ENCODE measurements at regions not wholly inside any gene's neighbourhood (a gene's known extent, or its start where the extent isn't known, plus 50 kb on each side); places are given as distances from the start of the nearest gene placed in this dataset.

DNA sequence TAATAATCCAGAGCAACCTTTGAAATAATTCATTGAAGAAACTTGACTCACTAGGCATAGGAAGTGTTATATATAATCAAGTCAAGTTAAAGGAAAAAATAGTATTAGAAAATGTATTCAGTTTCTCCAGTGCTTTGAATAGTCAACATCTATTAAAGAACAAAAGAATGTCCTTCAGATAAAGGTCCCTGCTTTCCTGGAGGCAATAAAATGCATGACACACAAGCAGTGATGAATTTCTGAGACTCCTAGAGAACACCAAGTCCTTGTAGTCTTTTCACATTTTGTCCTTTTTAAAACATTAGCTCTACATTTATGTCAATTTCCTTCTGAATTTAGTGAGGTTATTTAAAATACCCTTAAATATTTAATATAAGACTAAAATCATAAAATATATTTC lies 695.5 kb downstream of the EPHA3 start:
- TF ChIP-seq, protein P1, sequence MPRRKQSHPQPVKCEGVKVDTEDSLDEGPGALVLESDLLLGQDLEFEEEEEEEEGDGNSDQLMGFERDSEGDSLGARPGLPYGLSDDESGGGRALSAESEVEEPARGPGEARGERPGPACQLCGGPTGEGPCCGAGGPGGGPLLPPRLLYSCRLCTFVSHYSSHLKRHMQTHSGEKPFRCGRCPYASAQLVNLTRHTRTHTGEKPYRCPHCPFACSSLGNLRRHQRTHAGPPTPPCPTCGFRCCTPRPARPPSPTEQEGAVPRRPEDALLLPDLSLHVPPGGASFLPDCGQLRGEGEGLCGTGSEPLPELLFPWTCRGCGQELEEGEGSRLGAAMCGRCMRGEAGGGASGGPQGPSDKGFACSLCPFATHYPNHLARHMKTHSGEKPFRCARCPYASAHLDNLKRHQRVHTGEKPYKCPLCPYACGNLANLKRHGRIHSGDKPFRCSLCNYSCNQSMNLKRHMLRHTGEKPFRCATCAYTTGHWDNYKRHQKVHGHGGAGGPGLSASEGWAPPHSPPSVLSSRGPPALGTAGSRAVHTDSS (CRISPR knock-in tag; conservative IDR thresholded peaks at IDR 0.05) = no peak
- no peaks in the 10 kb centered on the region for H4K20me1 ChIP-seq (ENCODE audit: insufficient read depth, low read length)
- H3K4me2 ChIP-seq (ENCODE audit: low read depth, low read length) = no peak overlapping the region
- in situ Hi-C loops (cut with HindIII; ENCODE audit: extremely low pct_ligation_motif_present, low pct_unique_long_range_greater_than_20kb) = no loop called here
- ChIA-PET POLR2A (no interaction called here), CTCF (ENCODE audit: low intra/inter-chr PET ratio, low total read pairs) (no interaction called here)
- no peaks in the 10 kb centered on the region for H3K27me3 ChIP-seq (ENCODE audit: control insufficient read depth in 1 of 2, insufficient read depth in 2 of 2, low read length in 2 of 2)
- H3K9ac ChIP-seq (ENCODE audit: insufficient read depth, low read depth, low read length) = no peak overlapping the region
- H3K27ac ChIP-seq (ENCODE audit: extremely low read length, insufficient read depth, low read length) = no peak overlapping the region
- no peaks in the 10 kb centered on the region for H3K9me3 ChIP-seq (ENCODE audit: low read length)
- H3K79me2 ChIP-seq (ENCODE audit: insufficient read depth, low read length) = no peaks in the 10 kb centered on the region
- H3K36me3 ChIP-seq (replicated peaks in 1 of 2; ENCODE audit: control insufficient read depth in 1 of 2, insufficient read depth in 2 of 2, low read length in 2 of 2) = no peaks in the 10 kb centered on the region
- no peak overlapping the region for H2AFZ ChIP-seq (ENCODE audit: low read length)
- H3K4me3 ChIP-seq (replicated peaks in 1 of 3; ENCODE audit: insufficient read depth in 1 of 3, low read depth in 2 of 3, low read length in 3 of 3) = no peak overlapping the region
- intact Hi-C loops (cut with micrococcal nuclease; ENCODE audit: unreplicated experiment) = no loop called here
- H3K4me1 ChIP-seq (ENCODE audit: insufficient read depth, low read length) = no peaks in the 10 kb centered on the region
- BruUV-seq (replicated peaks) = no TSS peak
- ATAC-seq = no peak
- FAIRE-seq = no peak
- no peak for DNase-seq (ENCODE audit: low spot score)

DNA sequence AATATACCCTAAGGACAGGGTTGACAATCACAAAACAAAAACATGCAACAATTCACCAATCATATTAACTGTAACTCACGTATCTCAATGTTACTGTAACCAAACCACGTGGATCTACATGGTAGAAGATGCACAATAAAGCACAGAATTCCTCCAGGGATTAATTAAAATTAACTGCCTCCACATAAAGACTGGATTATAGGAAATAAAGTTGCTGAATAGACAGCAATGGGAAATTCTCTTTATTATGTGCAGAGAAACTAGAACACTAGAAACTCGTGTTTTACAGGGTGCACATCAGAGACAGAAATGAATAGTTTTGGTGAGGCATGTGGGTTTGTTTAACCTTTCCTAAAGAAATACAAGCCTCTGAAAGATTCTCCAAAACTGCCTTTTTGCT lies 696.3 kb downstream of the EPHA3 start:
- WGBS (ENCODE audit: low lambda C conversion rate) = 2% methylated on average over 3 of the region's 3 CpGs
- FAIRE-seq (no peak), ATAC-seq (no peak), DNase-seq (ENCODE audit: low spot score) (no peak)
- H3K9me3 ChIP-seq (ENCODE audit: low read length) = no peaks in the 10 kb centered on the region
- H3K4me2 ChIP-seq (ENCODE audit: low read depth, low read length) = no peak overlapping the region
- POLR2A ChIA-PET = no interaction called here
- no peak overlapping the region for H2AFZ ChIP-seq (ENCODE audit: low read length)
- no TSS peak for BruUV-seq (replicated peaks)
- no peaks in the 10 kb centered on the region for H3K36me3 ChIP-seq (replicated peaks in 1 of 2; ENCODE audit: control insufficient read depth in 1 of 2, insufficient read depth in 2 of 2, low read length in 2 of 2)
- no peak overlapping the region for H3K9ac ChIP-seq (ENCODE audit: insufficient read depth, low read depth, low read length)
- no peak for TF ChIP-seq ZNF562 (CRISPR knock-in tag; IDR thresholded peaks at IDR 0.05; ENCODE audit: borderline replicate concordance)
- TF ChIP-seq, protein P2, sequence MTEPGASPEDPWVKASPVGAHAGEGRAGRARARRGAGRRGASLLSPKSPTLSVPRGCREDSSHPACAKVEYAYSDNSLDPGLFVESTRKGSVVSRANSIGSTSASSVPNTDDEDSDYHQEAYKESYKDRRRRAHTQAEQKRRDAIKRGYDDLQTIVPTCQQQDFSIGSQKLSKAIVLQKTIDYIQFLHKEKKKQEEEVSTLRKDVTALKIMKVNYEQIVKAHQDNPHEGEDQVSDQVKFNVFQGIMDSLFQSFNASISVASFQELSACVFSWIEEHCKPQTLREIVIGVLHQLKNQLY (CRISPR knock-in tag; IDR thresholded peaks at IDR 0.05) = no peak
- TF ChIP-seq, protein P3, sequence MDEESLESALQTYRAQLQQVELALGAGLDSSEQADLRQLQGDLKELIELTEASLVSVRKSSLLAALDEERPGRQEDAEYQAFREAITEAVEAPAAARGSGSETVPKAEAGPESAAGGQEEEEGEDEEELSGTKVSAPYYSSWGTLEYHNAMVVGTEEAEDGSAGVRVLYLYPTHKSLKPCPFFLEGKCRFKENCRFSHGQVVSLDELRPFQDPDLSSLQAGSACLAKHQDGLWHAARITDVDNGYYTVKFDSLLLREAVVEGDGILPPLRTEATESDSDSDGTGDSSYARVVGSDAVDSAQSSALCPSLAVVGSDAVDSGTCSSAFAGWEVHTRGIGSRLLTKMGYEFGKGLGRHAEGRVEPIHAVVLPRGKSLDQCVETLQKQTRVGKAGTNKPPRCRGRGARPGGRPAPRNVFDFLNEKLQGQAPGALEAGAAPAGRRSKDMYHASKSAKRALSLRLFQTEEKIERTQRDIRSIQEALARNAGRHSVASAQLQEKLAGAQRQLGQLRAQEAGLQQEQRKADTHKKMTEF (CRISPR knock-in tag; IDR thresholded peaks at IDR 0.05) = no peak
- no peak for TF ChIP-seq ZNF773 (CRISPR knock-in tag; IDR thresholded peaks at IDR 0.05; ENCODE audit: borderline replicate concordance)
- no peak for TF ChIP-seq ZNF205 (CRISPR knock-in tag; IDR thresholded peaks at IDR 0.05)
- TF ChIP-seq ZNF772 (CRISPR knock-in tag; IDR thresholded peaks at IDR 0.05) = no peak
- no peak for TF ChIP-seq ZFP1 (CRISPR knock-in tag; IDR thresholded peaks at IDR 0.05)
- TF ChIP-seq, protein P4, sequence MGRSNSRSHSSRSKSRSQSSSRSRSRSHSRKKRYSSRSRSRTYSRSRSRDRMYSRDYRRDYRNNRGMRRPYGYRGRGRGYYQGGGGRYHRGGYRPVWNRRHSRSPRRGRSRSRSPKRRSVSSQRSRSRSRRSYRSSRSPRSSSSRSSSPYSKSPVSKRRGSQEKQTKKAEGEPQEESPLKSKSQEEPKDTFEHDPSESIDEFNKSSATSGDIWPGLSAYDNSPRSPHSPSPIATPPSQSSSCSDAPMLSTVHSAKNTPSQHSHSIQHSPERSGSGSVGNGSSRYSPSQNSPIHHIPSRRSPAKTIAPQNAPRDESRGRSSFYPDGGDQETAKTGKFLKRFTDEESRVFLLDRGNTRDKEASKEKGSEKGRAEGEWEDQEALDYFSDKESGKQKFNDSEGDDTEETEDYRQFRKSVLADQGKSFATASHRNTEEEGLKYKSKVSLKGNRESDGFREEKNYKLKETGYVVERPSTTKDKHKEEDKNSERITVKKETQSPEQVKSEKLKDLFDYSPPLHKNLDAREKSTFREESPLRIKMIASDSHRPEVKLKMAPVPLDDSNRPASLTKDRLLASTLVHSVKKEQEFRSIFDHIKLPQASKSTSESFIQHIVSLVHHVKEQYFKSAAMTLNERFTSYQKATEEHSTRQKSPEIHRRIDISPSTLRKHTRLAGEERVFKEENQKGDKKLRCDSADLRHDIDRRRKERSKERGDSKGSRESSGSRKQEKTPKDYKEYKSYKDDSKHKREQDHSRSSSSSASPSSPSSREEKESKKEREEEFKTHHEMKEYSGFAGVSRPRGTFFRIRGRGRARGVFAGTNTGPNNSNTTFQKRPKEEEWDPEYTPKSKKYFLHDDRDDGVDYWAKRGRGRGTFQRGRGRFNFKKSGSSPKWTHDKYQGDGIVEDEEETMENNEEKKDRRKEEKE (IDR thresholded peaks at IDR 0.05) = no peak
- TF ChIP-seq ZNF615 (CRISPR knock-in tag; IDR thresholded peaks at IDR 0.05; ENCODE audit: borderline replicate concordance) = no peak
- TF ChIP-seq ZNF343 (CRISPR knock-in tag; IDR thresholded peaks at IDR 0.05) = no peak
- no peak for TF ChIP-seq MXD4 (CRISPR knock-in tag; IDR thresholded peaks at IDR 0.05)
- no peak for TF ChIP-seq TRIM24 (CRISPR knock-in tag; IDR thresholded peaks at IDR 0.05)
- TF ChIP-seq MEIS2 (CRISPR knock-in tag; IDR thresholded peaks at IDR 0.05) = no peak
- no peaks in the 10 kb centered on the region for H3K27me3 ChIP-seq (ENCODE audit: control insufficient read depth in 1 of 2, insufficient read depth in 2 of 2, low read length in 2 of 2)
- intact Hi-C loops (cut with micrococcal nuclease; ENCODE audit: unreplicated experiment) = no loop called here
- H4K20me1 ChIP-seq (ENCODE audit: insufficient read depth, low read length) = no peaks in the 10 kb centered on the region
- CTCF ChIA-PET (ENCODE audit: low intra/inter-chr PET ratio, low total read pairs) = no interaction called here
- in situ Hi-C loops (cut with HindIII; ENCODE audit: extremely low pct_ligation_motif_present, low pct_unique_long_range_greater_than_20kb) = no loop called here
- no peak overlapping the region for H3K4me3 ChIP-seq (replicated peaks in 1 of 3; ENCODE audit: insufficient read depth in 1 of 3, low read depth in 2 of 3, low read length in 3 of 3)
- H3K4me1 ChIP-seq (ENCODE audit: insufficient read depth, low read length) = no peaks in the 10 kb centered on the region
- no peak overlapping the region for H3K27ac ChIP-seq (ENCODE audit: extremely low read length, insufficient read depth, low read length)
- H3K79me2 ChIP-seq (ENCODE audit: insufficient read depth, low read length) = no peaks in the 10 kb centered on the region

Data from HepG2 (cell line).